ENCODE measurements at regions not wholly inside any gene's neighbourhood (a gene's known extent, or its start where the extent isn't known, plus 50 kb on each side); places are given as distances from the start of the nearest gene placed in this dataset.

DNA sequence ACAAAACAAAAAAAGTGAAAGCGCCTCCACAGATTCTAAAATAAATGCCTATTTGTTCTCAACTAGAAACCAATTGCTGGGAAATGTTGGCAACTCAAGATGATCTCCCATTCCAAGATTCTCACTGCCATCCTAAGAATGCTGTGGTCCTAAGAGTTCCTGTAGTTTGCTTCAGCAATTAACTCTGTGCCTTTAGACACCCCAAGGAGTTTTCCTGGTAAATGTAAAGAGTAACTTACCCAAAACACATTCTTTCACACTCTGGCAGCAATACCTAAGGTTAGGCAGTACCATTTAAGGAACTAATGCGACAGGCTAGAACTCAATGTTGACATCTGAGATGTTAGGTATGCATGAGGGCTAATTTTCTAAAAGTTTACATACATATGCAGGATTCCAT lies 58.8 kb upstream of the TANK start:
- TF ChIP-seq CTCF (IDR thresholded peaks at IDR 0.05; ENCODE audit: low read depth, low read length): no peak
- DNase-seq (ENCODE audit: extremely low read depth, low read depth): no peak

GRCh38 chr2:161102770-161103450 lies 57.3 kb upstream of the TANK start:
- DNase-seq (ENCODE audit: extremely low read depth, low read depth): no peak
- TF ChIP-seq CTCF (IDR thresholded peaks at IDR 0.05; ENCODE audit: low read depth, low read length): no peak

DNA sequence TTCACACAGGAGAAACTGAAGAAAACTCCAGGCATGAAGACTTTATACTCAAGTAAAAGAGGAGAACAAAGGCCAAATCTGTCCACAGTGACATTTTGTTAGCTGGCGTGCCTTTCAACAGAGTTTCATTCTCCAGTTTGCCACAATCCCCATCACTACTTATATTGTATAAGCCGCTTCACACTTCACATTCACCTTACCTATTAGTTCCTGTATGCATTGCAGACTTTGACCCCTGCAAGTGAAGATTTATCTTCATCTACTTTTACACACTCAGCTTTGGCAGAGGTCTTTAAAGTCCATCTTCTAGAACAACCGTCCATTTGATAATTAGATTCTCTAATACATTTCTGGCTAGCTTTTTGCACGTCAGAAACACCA lies 56.8 kb upstream of the TANK start:
- DNase-seq (ENCODE audit: extremely low read depth, low read depth): no peak
- no peak for TF ChIP-seq CTCF (IDR thresholded peaks at IDR 0.05; ENCODE audit: low read depth, low read length)

- TF ChIP-seq CTCF (IDR thresholded peaks at IDR 0.05; ENCODE audit: low read depth, low read length): no peak
- no peak for DNase-seq (ENCODE audit: extremely low read depth, low read depth)
Measured at GRCh38 chr2:161104054-161104553, 56.1 kb upstream of the TANK start.

DNA sequence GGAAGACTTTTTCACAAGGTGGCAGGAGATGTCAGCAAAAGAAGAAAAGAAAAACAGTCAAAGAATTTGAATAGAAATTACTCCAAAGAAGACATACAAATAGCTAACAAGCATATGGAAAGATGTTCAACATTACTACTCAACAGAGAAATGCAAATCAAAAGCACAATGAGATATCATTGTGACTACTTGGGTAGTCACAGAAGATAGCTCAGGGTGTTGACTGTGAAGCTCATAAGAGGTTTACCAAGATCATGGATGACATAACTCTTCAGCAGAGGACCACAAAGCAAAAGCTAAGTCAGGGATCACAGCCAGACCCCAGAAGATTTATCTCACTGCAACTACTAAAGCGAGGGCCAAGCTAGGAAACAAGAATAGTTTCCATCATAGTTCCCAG lies 53.0 kb upstream of the TANK start:
- no peak for DNase-seq (ENCODE audit: extremely low read depth, low read depth)
- TF ChIP-seq CTCF (IDR thresholded peaks at IDR 0.05; ENCODE audit: low read depth, low read length): no peak
